ENCODE measurements at regions not wholly inside any gene's neighbourhood (a gene's known extent, or its start where the extent isn't known, plus 50 kb on each side); places are given as distances from the start of the nearest gene placed in this dataset.

GRCh38 chr5:118044169-118044568, 944.2 kb downstream of the DTWD2 start:
- Histone ChIP-seq H3K4me3 (no peak overlapping the region), H3K4me1 (replicated peaks) (no peaks in the 10 kb centered on the region), H3K27ac (no peak overlapping the region), H3K36me3 (no peaks in the 10 kb centered on the region), H3K27me3 (replicated peaks) (no peaks in the 10 kb centered on the region), H3K9me3 (replicated peaks) (no peaks in the 10 kb centered on the region)
- DNase-seq (ENCODE audit: low read depth in 1 of 2, low spot score in 2 of 2) = no peak

- H3K36me3 ChIP-seq = no peaks in the 10 kb centered on the region
- no peaks in the 10 kb centered on the region for H3K27me3 ChIP-seq (replicated peaks)
- H3K27ac ChIP-seq = no peak overlapping the region
- H3K4me1 ChIP-seq (replicated peaks) = no peaks in the 10 kb centered on the region
- H3K4me3 ChIP-seq = no peak overlapping the region
- no peaks in the 10 kb centered on the region for H3K9me3 ChIP-seq (replicated peaks)
- no peak for DNase-seq (ENCODE audit: low read depth in 1 of 2, low spot score in 2 of 2)
These were observed 944.8 kb downstream of the DTWD2 start for GRCh38 chr5:118043531-118043930.

GRCh38 chr5:118042076-118042475, 946.3 kb downstream of the DTWD2 start:
- Histone ChIP-seq H3K36me3 (no peaks in the 10 kb centered on the region), H3K4me3 (no peak overlapping the region), H3K9me3 (replicated peaks) (no peaks in the 10 kb centered on the region), H3K27me3 (replicated peaks) (no peaks in the 10 kb centered on the region), H3K4me1 (replicated peaks) (no peaks in the 10 kb centered on the region), H3K27ac (no peak overlapping the region)
- DNase-seq (ENCODE audit: low read depth in 1 of 2, low spot score in 2 of 2) = no peak

GRCh38 chr5:118040496-118040895, 947.9 kb downstream of the DTWD2 start:
- DNase-seq (ENCODE audit: low read depth in 1 of 2, low spot score in 2 of 2) = no peak
- no peaks in the 10 kb centered on the region for H3K27me3 ChIP-seq (replicated peaks)
- H3K36me3 ChIP-seq = no peaks in the 10 kb centered on the region
- no peaks in the 10 kb centered on the region for H3K4me1 ChIP-seq (replicated peaks)
- no peak overlapping the region for H3K27ac ChIP-seq
- H3K4me3 ChIP-seq = no peak overlapping the region
- H3K9me3 ChIP-seq (replicated peaks) = no peaks in the 10 kb centered on the region

GRCh38 chr5:118033686-118034338, 954.5 kb downstream of the DTWD2 start:
- Histone ChIP-seq H3K4me3 (no peak overlapping the region), H3K27ac (no peak overlapping the region), H3K27me3 (replicated peaks) (no peaks in the 10 kb centered on the region), H3K9me3 (replicated peaks) (peaks cover 7% of the 10 kb centered on the region; the same call in 1 of the 2 replicates), H3K36me3 (no peaks in the 10 kb centered on the region), H3K4me1 (replicated peaks) (no peaks in the 10 kb centered on the region)
- no peak for DNase-seq (ENCODE audit: low read depth in 1 of 2, low spot score in 2 of 2)

- Histone ChIP-seq H3K4me3 (no peak overlapping the region), H3K27ac (no peak overlapping the region), H3K4me1 (replicated peaks) (no peaks in the 10 kb centered on the region), H3K9me3 (replicated peaks) (peaks cover 14% of the 10 kb centered on the region; the same call in 1 of the 2 replicates), H3K27me3 (replicated peaks) (no peaks in the 10 kb centered on the region), H3K36me3 (no peaks in the 10 kb centered on the region)
- DNase-seq (ENCODE audit: low read depth in 1 of 2, low spot score in 2 of 2) = no peak
These were observed 958.5 kb downstream of the DTWD2 start for GRCh38 chr5:118029807-118030206.

- H3K36me3 ChIP-seq = no peaks in the 10 kb centered on the region
- no peaks in the 10 kb centered on the region for H3K4me1 ChIP-seq (replicated peaks)
- H3K4me3 ChIP-seq = no peak overlapping the region
- H3K27me3 ChIP-seq (replicated peaks) = no peaks in the 10 kb centered on the region
- no peak overlapping the region for H3K27ac ChIP-seq
- DNase-seq (ENCODE audit: low read depth in 1 of 2, low spot score in 2 of 2) = no peak
- peaks cover 3% of the 10 kb centered on the region; the same call in 1 of the 2 replicates for H3K9me3 ChIP-seq (replicated peaks)
These were observed 966.3 kb downstream of the DTWD2 start for GRCh38 chr5:118022062-118022461.

GRCh38 chr5:118017536-118017935, 970.8 kb downstream of the DTWD2 start:
- Histone ChIP-seq H3K9me3 (replicated peaks) (peaks cover 7% of the 10 kb centered on the region; the same call in 1 of the 2 replicates), H3K4me3 (no peak overlapping the region), H3K27ac (no peak overlapping the region), H3K36me3 (no peaks in the 10 kb centered on the region), H3K27me3 (replicated peaks) (no peaks in the 10 kb centered on the region), H3K4me1 (replicated peaks) (no peaks in the 10 kb centered on the region)
- no peak for DNase-seq (ENCODE audit: low read depth in 1 of 2, low spot score in 2 of 2)

GRCh38 chr5:118016396-118016795, 972.0 kb downstream of the DTWD2 start:
- Histone ChIP-seq H3K4me3 (no peak overlapping the region), H3K36me3 (no peaks in the 10 kb centered on the region), H3K4me1 (replicated peaks) (no peaks in the 10 kb centered on the region), H3K27me3 (replicated peaks) (no peaks in the 10 kb centered on the region), H3K27ac (no peak overlapping the region), H3K9me3 (replicated peaks) (peaks cover 7% of the 10 kb centered on the region; the same call in 1 of the 2 replicates)
- no peak for DNase-seq (ENCODE audit: low read depth in 1 of 2, low spot score in 2 of 2)

GRCh38 chr5:118015511-118015910, 972.8 kb downstream of the DTWD2 start:
- Histone ChIP-seq H3K27ac (no peak overlapping the region), H3K27me3 (replicated peaks) (no peaks in the 10 kb centered on the region), H3K4me1 (replicated peaks) (no peaks in the 10 kb centered on the region), H3K36me3 (no peaks in the 10 kb centered on the region), H3K4me3 (no peak overlapping the region), H3K9me3 (replicated peaks) (peaks cover 4% of the 10 kb centered on the region; the same call in 1 of the 2 replicates)
- no peak for DNase-seq (ENCODE audit: low read depth in 1 of 2, low spot score in 2 of 2)

GRCh38 chr5:118009741-118010297, 978.5 kb downstream of the DTWD2 start:
- Histone ChIP-seq H3K4me3 (no peak overlapping the region), H3K4me1 (replicated peaks) (no peaks in the 10 kb centered on the region), H3K9me3 (replicated peaks) (no peaks in the 10 kb centered on the region; the same call in 1 of the 2 replicates), H3K27me3 (replicated peaks) (no peaks in the 10 kb centered on the region), H3K27ac (no peak overlapping the region), H3K36me3 (no peaks in the 10 kb centered on the region)
- no peak for DNase-seq (ENCODE audit: low read depth in 1 of 2, low spot score in 2 of 2)

GRCh38 chr5:118008779-118009178, 979.6 kb downstream of the DTWD2 start:
- Histone ChIP-seq H3K27me3 (replicated peaks) (no peaks in the 10 kb centered on the region), H3K4me3 (no peak overlapping the region), H3K4me1 (replicated peaks) (no peaks in the 10 kb centered on the region), H3K27ac (no peak overlapping the region), H3K36me3 (no peaks in the 10 kb centered on the region), H3K9me3 (replicated peaks) (no peaks in the 10 kb centered on the region; the same call in none of the 2 replicates)
- DNase-seq (ENCODE audit: low read depth in 1 of 2, low spot score in 2 of 2) = no peak

GRCh38 chr5:118007262-118007661, 981.1 kb downstream of the DTWD2 start:
- H3K27me3 ChIP-seq (replicated peaks) = no peaks in the 10 kb centered on the region

GRCh38 chr5:118006219-118006618, 982.1 kb downstream of the DTWD2 start:
- no peak overlapping the region for H3K27ac ChIP-seq

More at GRCh38 chr5:118007262-118007661, 981.1 kb downstream of the DTWD2 start:
- Histone ChIP-seq H3K4me3 (no peak overlapping the region), H3K9me3 (replicated peaks) (no peaks in the 10 kb centered on the region; the same call in none of the 2 replicates), H3K36me3 (no peaks in the 10 kb centered on the region), H3K4me1 (replicated peaks) (no peaks in the 10 kb centered on the region), H3K27ac (no peak overlapping the region)
- DNase-seq (ENCODE audit: low read depth in 1 of 2, low spot score in 2 of 2) = no peak

More at GRCh38 chr5:118006219-118006618, 982.1 kb downstream of the DTWD2 start:
- Histone ChIP-seq H3K9me3 (replicated peaks) (no peaks in the 10 kb centered on the region; the same call in none of the 2 replicates), H3K4me1 (replicated peaks) (no peaks in the 10 kb centered on the region), H3K27me3 (replicated peaks) (no peaks in the 10 kb centered on the region), H3K4me3 (no peak overlapping the region), H3K36me3 (no peaks in the 10 kb centered on the region)
- no peak for DNase-seq (ENCODE audit: low read depth in 1 of 2, low spot score in 2 of 2)

All from SJSA1 (cell line).